ENCODE measurements at regions not wholly inside any gene's neighbourhood (a gene's known extent, or its start where the extent isn't known, plus 50 kb on each side); places are given as distances from the start of the nearest gene placed in this dataset.
A peak's percentile ranks its signal among the peaks of the same experiment; 100 is the strongest.
"Not testable (repeated sequence)": the region's sequence is repeated elsewhere in the genome, so short reads cannot be mapped to it uniquely, and the experiment has no call there.

DNA sequence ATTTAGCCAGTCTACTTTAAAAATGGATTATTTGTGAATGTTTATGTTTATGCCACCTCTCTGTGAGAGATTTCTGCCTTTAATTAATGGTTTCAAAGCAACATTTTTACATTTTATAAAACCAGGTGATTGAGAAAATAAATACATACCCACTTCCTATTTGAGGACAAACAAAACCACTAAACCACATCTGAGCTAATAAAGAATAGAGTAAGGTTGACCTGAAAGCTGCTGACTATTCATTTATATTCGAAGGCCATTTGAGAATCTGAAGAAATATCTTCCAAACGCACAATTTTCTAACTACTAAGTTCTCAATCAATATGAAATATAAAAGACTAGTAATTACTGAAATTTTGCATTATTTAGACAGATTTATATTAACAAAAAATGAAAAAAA is 705.1 kb downstream of the XPNPEP1 start:
- DNase-seq (ENCODE audit: low read depth): no peak
- no peak overlapping the region for H3K4me3 ChIP-seq (ENCODE audit: control insufficient read depth, low read depth, low read length)
- TF ChIP-seq, protein P1, sequence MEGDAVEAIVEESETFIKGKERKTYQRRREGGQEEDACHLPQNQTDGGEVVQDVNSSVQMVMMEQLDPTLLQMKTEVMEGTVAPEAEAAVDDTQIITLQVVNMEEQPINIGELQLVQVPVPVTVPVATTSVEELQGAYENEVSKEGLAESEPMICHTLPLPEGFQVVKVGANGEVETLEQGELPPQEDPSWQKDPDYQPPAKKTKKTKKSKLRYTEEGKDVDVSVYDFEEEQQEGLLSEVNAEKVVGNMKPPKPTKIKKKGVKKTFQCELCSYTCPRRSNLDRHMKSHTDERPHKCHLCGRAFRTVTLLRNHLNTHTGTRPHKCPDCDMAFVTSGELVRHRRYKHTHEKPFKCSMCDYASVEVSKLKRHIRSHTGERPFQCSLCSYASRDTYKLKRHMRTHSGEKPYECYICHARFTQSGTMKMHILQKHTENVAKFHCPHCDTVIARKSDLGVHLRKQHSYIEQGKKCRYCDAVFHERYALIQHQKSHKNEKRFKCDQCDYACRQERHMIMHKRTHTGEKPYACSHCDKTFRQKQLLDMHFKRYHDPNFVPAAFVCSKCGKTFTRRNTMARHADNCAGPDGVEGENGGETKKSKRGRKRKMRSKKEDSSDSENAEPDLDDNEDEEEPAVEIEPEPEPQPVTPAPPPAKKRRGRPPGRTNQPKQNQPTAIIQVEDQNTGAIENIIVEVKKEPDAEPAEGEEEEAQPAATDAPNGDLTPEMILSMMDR (conservative IDR thresholded peaks at IDR 0.05; ENCODE audit: control insufficient read depth, insufficient read depth, low read depth, low read length): no peak

GRCh38 chr10:109215291-109216075 is 707.8 kb downstream of the XPNPEP1 start:
- TF ChIP-seq, protein P1 (conservative IDR thresholded peaks at IDR 0.05; ENCODE audit: control insufficient read depth, insufficient read depth, low read depth, low read length): no peak
- H3K4me3 ChIP-seq (ENCODE audit: control insufficient read depth, low read depth, low read length): no peak overlapping the region
- DNase-seq (ENCODE audit: low read depth): no peak

GRCh38 chr10:109214891-109215290 is 708.4 kb downstream of the XPNPEP1 start:
- not testable (repeated sequence) for H3K4me3 ChIP-seq (ENCODE audit: control insufficient read depth, low read depth, low read length); DNase-seq (ENCODE audit: low read depth)

DNA sequence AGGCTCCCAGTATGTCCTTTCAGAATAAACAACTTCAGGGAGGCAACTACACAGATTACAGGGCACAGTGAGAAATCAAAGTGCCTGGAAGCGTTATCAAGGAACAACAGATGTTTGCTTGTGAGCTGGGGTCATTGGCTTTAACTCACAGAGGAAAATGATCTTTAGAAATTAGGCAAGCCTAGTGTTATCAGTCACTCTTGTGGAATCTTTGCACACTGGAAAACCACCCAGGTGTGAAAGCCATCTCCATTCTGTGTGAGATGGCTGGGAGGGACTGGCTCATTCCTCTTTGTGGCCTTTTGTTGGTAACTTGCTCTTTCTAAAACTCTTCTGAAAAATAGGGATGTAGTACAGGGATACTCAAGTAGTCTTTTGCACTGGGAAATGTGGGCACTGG is 716.0 kb downstream of the XPNPEP1 start:
- TF ChIP-seq, protein P1 (conservative IDR thresholded peaks at IDR 0.05; ENCODE audit: control insufficient read depth, insufficient read depth, low read depth, low read length): no peak
- no peak for DNase-seq (ENCODE audit: low read depth)
- H3K4me3 ChIP-seq (ENCODE audit: control insufficient read depth, low read depth, low read length): no peak overlapping the region

DNA sequence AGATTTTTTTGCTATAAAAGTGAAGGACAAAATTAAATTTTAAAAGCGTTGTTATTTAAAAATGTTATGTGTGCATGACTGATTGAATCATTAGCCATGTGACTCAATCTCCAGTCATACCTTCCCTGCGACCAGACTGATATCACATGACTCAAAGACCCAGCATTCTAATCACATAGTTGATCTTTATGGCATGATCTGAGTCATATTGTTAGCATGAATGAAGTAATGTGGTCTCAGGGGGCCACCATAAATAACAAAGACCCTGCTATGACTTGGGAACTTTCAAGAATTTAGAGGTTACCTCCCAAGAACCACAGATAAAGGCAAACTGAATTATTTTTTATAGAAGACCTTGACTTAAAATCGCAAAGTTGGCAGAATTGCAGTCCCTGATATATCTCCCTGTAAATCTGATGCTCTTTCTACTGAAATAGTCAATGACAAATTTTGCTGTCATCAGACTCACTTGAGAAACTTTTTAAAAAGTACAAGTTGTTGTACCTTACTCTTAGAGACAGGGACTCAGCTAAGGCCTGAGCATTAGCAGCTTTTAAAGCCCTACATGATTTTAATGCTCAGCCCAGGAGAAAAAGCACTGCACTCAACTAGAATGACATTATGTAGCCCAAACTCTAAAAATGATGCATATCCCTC is 717.3 kb downstream of the XPNPEP1 start:
- TF ChIP-seq, protein P1 (conservative IDR thresholded peaks at IDR 0.05; ENCODE audit: control insufficient read depth, insufficient read depth, low read depth, low read length): no peak
- no peak overlapping the region for H3K4me3 ChIP-seq (ENCODE audit: control insufficient read depth, low read depth, low read length)
- peak; percentile 84 for DNase-seq (ENCODE audit: low read depth)

DNA sequence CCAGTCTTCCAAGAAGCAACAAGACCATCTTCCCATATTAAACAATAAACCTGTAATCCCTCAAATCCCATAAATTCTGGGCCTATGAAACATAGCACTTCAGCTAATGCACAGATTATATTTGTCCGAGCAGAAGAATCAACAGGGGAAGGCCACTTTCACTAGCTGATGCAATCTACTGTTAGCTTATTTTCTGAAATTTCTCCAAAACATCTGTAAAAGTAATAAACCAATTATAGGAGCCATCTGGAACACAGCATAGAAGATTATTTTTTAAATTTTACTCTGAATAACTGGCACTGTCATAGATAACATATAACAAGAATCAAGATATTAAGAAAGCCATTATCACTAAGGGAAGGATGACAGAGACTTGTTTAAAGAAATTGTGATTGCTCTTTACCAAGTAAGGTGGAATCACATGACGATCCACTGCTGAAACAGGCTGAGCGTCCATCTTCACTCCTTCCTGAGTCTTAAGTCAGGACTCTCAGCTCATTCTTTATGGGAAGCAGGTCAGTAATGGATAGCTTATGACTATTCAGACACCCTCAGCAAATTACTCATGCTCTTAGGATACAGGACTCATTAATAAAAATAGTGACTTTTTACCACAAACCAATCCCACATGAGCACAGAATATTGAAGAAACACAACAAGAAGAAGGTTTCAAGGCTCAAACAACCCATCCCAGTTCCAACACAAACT is 719.5 kb downstream of the XPNPEP1 start:
- H3K4me3 ChIP-seq (ENCODE audit: control insufficient read depth, low read depth, low read length): no peak overlapping the region
- TF ChIP-seq, protein P1 (conservative IDR thresholded peaks at IDR 0.05; ENCODE audit: control insufficient read depth, insufficient read depth, low read depth, low read length): no peak
- DNase-seq (ENCODE audit: low read depth): peak; percentile 13

DNA sequence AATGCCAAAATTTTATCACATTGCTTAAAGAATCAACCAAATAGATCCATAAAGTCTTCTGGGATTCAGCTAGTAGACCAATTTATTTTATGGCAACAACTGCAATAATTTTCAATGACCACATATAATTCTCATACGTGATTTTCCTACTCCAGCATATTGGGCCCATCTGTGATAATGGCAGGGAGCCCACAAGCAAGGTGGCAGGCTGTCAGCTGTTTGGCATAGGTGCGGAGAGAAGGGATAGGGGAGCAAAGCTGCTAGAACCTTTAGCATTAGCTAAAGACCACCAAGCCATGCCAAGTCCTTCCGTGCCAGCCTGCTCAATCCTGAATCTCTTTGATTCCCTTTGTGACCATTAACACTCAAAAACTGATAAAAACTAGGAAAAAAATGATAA is 721.2 kb downstream of the XPNPEP1 start:
- no peak overlapping the region for H3K4me3 ChIP-seq (ENCODE audit: control insufficient read depth, low read depth, low read length)
- TF ChIP-seq, protein P1 (conservative IDR thresholded peaks at IDR 0.05; ENCODE audit: control insufficient read depth, insufficient read depth, low read depth, low read length): no peak
- DNase-seq (ENCODE audit: low read depth): no peak

Measured in fibroblast of mammary gland (primary cell).